A549 (cell line): ENCODE measurements at regions not wholly inside any gene's neighbourhood (a gene's known extent, or its start where the extent isn't known, plus 50 kb on each side); places are given as distances from the start of the nearest gene placed in this dataset.

Source experiments
- ATAC-seq, 2 experiments: fragments of 200-7000 bp in 1 of 2; fragments of >200 bp in 1 of 2; cut with Nextera tagmentation in 1 of 2; cut with Tn5 transposase in 1 of 2; 3 replicates each; pipeline versions ENCODE4 v1.8.0 to v1.9.1; 2018 to 2020; ENCODE audit warnings: mild to moderate bottlenecking in 1 of 2, moderate library complexity in 1 of 2
- CTCF ChIA-PET: fragments of 300-600 bp; sonication (Branson Sonifier 250); formaldehyde crosslinking; extraction: SDS; loops from one replicate; lab custom pipeline; 2021; ENCODE audit warnings: antibody characterized with exemption, inconsistent platforms; lab: Yijun Ruan, JAX
- POLR2A ChIA-PET: fragments of 350-600 bp; formaldehyde crosslinking; extraction: SDS; loops from one replicate; lab custom pipeline; 2021; ENCODE audit warnings: antibody characterized with exemption, inconsistent platforms; lab: Yijun Ruan, JAX
- DNase-seq, 2 experiments: peaks; one replicate each; pipeline versions ENCODE4 v3.0.0 to v3.0.0-alpha.2; 2011 to 2016; ENCODE audit warnings: low read depth in 1 of 2, low spot score in 1 of 2
- FAIRE-seq: peaks from 2 replicates; lab custom pipeline; 2011; peaks lifted over from hg19 to GRCh38; lab: Jason Lieb, UNC
- H3K27ac ChIP-seq, 2 experiments: fragments of >200 bp; sonication (Bioruptor Twin); formaldehyde crosslinking; 3 replicates each; pipeline ENCODE4 v1.5.1; 2016 to 2017
- H3K4me1 ChIP-seq: fragments of >200 bp; sonication (Bioruptor Twin); formaldehyde crosslinking; 3 replicates; pipeline ENCODE4 v1.6.1; 2016
- H3K4me2 ChIP-seq: fragments of >200 bp; sonication (Bioruptor Twin); formaldehyde crosslinking; 3 replicates; pipeline ENCODE4 v1.6.1; 2016
- H3K4me3 ChIP-seq: fragments of >200 bp; sonication (Bioruptor Twin); formaldehyde crosslinking; 3 replicates; pipeline ENCODE4 v1.5.1; 2016
- H3K9me3 ChIP-seq: fragments of >200 bp; sonication (Bioruptor Twin); formaldehyde crosslinking; 3 replicates; pipeline ENCODE4 v1.6.1; 2016
- ATOH8 ChIP-seq: fragments of 250-450 bp; sonication (Bioruptor Pico); IDR thresholded peaks from 2 replicates; pipeline ENCODE4 v1.5.0; 2020; ENCODE audit warnings: low read depth, mild to moderate bottlenecking, moderate library complexity
- CBX2 ChIP-seq: fragments of 200-600 bp; sonication (generic); IDR thresholded peaks from 2 replicates; pipeline ENCODE4 v1.6.1; 2016; ENCODE audit warnings: low read depth, mild to moderate bottlenecking, borderline replicate concordance
- CEBPB ChIP-seq, 2 experiments: fragments of >200 bp in 1 of 2; sonication (Bioruptor Twin) in 1 of 2; formaldehyde crosslinking in 1 of 2; IDR thresholded peaks; 2 replicates each; pipeline ENCODE4 v1.6.1; 2012 to 2016
- EHMT2 ChIP-seq: fragments of 200-600 bp; sonication (generic); IDR thresholded peaks from 2 replicates; pipeline ENCODE4 v1.6.1; 2016; ENCODE audit warnings: antibody characterized with exemption, low read depth, mild to moderate bottlenecking, moderate library complexity
- HEYL ChIP-seq: fragments of 250-450 bp; sonication (Bioruptor Pico); IDR thresholded peaks from 2 replicates; pipeline ENCODE4 v1.8.0; 2021; ENCODE audit warnings: mild to moderate bottlenecking, moderate library complexity
- HOXA7 ChIP-seq: fragments of 250-450 bp; sonication (Bioruptor Pico); IDR thresholded peaks from 2 replicates; pipeline ENCODE4 v1.5.0; 2020; ENCODE audit warnings: mild to moderate bottlenecking, moderate library complexity
- HOXB5 ChIP-seq: fragments of 250-450 bp; sonication (Bioruptor Pico); IDR thresholded peaks from 2 replicates; pipeline ENCODE4 v1.5.0; 2020; ENCODE audit warnings: mild to moderate bottlenecking, moderate library complexity
- JUN ChIP-seq, 2 experiments: fragments of >200 bp; sonication (Bioruptor Twin); formaldehyde crosslinking; IDR thresholded peaks; 2 replicates in 1 of 2; 3 replicates in 1 of 2; pipeline ENCODE4 v1.6.1; 2016 to 2017
- KDM1A ChIP-seq: fragments of 200-600 bp; sonication (generic); IDR thresholded peaks from 2 replicates; pipeline ENCODE4 v1.6.1; 2016; ENCODE audit warnings: low read depth, mild to moderate bottlenecking
- KDM5A ChIP-seq: fragments of 200-600 bp; sonication (generic); IDR thresholded peaks from 2 replicates; pipeline ENCODE4 v1.6.1; 2016; ENCODE audit warnings: antibody characterized with exemption, mild to moderate bottlenecking
- MAX ChIP-seq: IDR thresholded peaks from 2 replicates; pipeline ENCODE4 v1.6.1; 2012
- MYC ChIP-seq: IDR thresholded peaks from 2 replicates; pipeline ENCODE4 v1.6.1; 2012; ENCODE audit warnings: mild to moderate bottlenecking, inconsistent platforms, low read length, improper control_type of control experiment, borderline replicate concordance
- PHF8 ChIP-seq: fragments of 200-600 bp; sonication (generic); IDR thresholded peaks from 2 replicates; pipeline ENCODE4 v1.6.1; 2016; ENCODE audit warnings: low read depth, mild to moderate bottlenecking, antibody characterized with exemption, moderate library complexity, borderline replicate concordance
- POLR2A ChIP-seq: IDR thresholded peaks from 2 replicates; pipeline ENCODE4 v1.6.1; 2012; ENCODE audit warnings: mild to moderate bottlenecking, low read length
- POLR2AphosphoS2 ChIP-seq: conservative IDR thresholded peaks from 2 replicates; pipeline ENCODE4 v1.6.1; 2012; ENCODE audit warnings: low read length, improper control_type of control experiment, inconsistent platforms
- RAD21 ChIP-seq, 2 experiments: fragments of >200 bp in 1 of 2; sonication (Bioruptor Twin) in 1 of 2; formaldehyde crosslinking in 1 of 2; IDR thresholded peaks in 1 of 2; conservative IDR thresholded peaks in 1 of 2; 2 replicates in 1 of 2; 3 replicates in 1 of 2; pipeline ENCODE4 v1.6.1; 2012 to 2018; ENCODE audit warnings: inconsistent platforms in 1 of 2
- RARB ChIP-seq: fragments of 250-450 bp; sonication (Bioruptor Pico); IDR thresholded peaks from 2 replicates; pipeline ENCODE4 v1.8.0; 2021; ENCODE audit warnings: mild to moderate bottlenecking, moderate library complexity
- SMC3 ChIP-seq: fragments of >200 bp; sonication (Bioruptor Twin); formaldehyde crosslinking; IDR thresholded peaks from 3 replicates; pipeline ENCODE4 v1.6.1; 2018; ENCODE audit warnings: inconsistent platforms
- TFCP2L1 ChIP-seq: fragments of 250-450 bp; sonication (Bioruptor Pico); IDR thresholded peaks from 2 replicates; pipeline ENCODE4 v1.5.0; 2021; ENCODE audit warnings: mild to moderate bottlenecking
- TP53 ChIP-seq: fragments of 250-450 bp; sonication (Bioruptor Pico); IDR thresholded peaks from 2 replicates; pipeline ENCODE4 v1.5.0; 2021; ENCODE audit warnings: mild to moderate bottlenecking, moderate library complexity
- ZFP36 ChIP-seq: fragments of 450-650 bp; IDR thresholded peaks from 2 replicates; pipeline ENCODE4 v1.6.1; 2014; ENCODE audit warnings: borderline replicate concordance; ENCODE audit not compliant: partially characterized antibody
- WGBS: methylation state at CpG from one replicate; pipeline ENCODE4 v1.1.6; 2017; ENCODE audit errors: missing lambda C conversion rate; 5-methylcytosine and 5-hydroxymethylcytosine counted together
- TF ChIP-seq, protein P1 (sequence below): fragments of 450-650 bp; IDR thresholded peaks from 2 replicates; pipeline ENCODE4 v1.6.1; 2014; ENCODE audit warnings: antibody characterized with exemption
- TF ChIP-seq, protein P2 (sequence below): fragments of >200 bp; sonication (Bioruptor Twin); formaldehyde crosslinking; IDR thresholded peaks from 2 replicates; pipeline ENCODE4 v1.6.1; 2016
- TF ChIP-seq, protein P3 (sequence below): IDR thresholded peaks from 2 replicates; pipeline ENCODE4 v1.6.1; 2012
- TF ChIP-seq, protein P4 (sequence below): fragments of >200 bp; sonication (Bioruptor Twin); formaldehyde crosslinking; IDR thresholded peaks from 3 replicates; pipeline ENCODE4 v1.6.1; 2016

GRCh38 chr6:144862769-144863168 lies 577.6 kb downstream of the UTRN start:
- Histone ChIP-seq H3K9me3 (peaks cover 4% of the 10 kb centered on the region; the same call in 1 of the 3 replicates), H3K4me2 (no peak overlapping the region), H3K4me1 (no peaks in the 10 kb centered on the region), H3K4me3 (no peak overlapping the region), H3K27ac (no peak overlapping the region)
- ChIA-PET CTCF (no interaction called here), POLR2A (no interaction called here)
- TF ChIP-seq, protein P1, sequence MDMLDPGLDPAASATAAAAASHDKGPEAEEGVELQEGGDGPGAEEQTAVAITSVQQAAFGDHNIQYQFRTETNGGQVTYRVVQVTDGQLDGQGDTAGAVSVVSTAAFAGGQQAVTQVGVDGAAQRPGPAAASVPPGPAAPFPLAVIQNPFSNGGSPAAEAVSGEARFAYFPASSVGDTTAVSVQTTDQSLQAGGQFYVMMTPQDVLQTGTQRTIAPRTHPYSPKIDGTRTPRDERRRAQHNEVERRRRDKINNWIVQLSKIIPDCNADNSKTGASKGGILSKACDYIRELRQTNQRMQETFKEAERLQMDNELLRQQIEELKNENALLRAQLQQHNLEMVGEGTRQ = no peak
- no peak for TF ChIP-seq KDM5A
- no peak for TF ChIP-seq RARB
- no peak for TF ChIP-seq CBX2
- TF ChIP-seq, protein P2, sequence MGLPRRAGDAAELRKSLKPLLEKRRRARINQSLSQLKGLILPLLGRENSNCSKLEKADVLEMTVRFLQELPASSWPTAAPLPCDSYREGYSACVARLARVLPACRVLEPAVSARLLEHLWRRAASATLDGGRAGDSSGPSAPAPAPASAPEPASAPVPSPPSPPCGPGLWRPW = no peak
- TF ChIP-seq RAD21 (conservative IDR thresholded peaks at IDR 0.05 in 1 of 2, IDR thresholded peaks at IDR 0.05 in 1 of 2) = no peak
- TF ChIP-seq CEBPB (IDR thresholded peaks at IDR 0.05) = no peak
- no peak for TF ChIP-seq POLR2AphosphoS2
- no peak for TF ChIP-seq JUN (IDR thresholded peaks at IDR 0.05)
- no peak for TF ChIP-seq MAX
- TF ChIP-seq ZFP36 = no peak
- no peak for TF ChIP-seq SMC3
- no peak for TF ChIP-seq TFCP2L1 (CRISPR knock-in tag)
- no peak for TF ChIP-seq HEYL (CRISPR knock-in tag)
- no peak for TF ChIP-seq MYC
- no peak for TF ChIP-seq TP53
- TF ChIP-seq, protein P3, sequence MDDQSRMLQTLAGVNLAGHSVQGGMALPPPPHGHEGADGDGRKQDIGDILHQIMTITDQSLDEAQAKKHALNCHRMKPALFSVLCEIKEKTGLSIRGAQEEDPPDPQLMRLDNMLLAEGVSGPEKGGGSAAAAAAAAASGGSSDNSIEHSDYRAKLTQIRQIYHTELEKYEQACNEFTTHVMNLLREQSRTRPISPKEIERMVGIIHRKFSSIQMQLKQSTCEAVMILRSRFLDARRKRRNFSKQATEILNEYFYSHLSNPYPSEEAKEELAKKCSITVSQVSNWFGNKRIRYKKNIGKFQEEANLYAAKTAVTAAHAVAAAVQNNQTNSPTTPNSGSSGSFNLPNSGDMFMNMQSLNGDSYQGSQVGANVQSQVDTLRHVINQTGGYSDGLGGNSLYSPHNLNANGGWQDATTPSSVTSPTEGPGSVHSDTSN = no peak
- TF ChIP-seq, protein P4, sequence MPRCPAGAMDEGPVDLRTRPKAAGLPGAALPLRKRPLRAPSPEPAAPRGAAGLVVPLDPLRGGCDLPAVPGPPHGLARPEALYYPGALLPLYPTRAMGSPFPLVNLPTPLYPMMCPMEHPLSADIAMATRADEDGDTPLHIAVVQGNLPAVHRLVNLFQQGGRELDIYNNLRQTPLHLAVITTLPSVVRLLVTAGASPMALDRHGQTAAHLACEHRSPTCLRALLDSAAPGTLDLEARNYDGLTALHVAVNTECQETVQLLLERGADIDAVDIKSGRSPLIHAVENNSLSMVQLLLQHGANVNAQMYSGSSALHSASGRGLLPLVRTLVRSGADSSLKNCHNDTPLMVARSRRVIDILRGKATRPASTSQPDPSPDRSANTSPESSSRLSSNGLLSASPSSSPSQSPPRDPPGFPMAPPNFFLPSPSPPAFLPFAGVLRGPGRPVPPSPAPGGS = no peak
- TF ChIP-seq POLR2A = no peak
- TF ChIP-seq PHF8 = no peak
- ATAC-seq = no peak
- no peak for FAIRE-seq
- DNase-seq = no peak
- WGBS = 34% methylated on average over 2 of the region's 2 CpGs

DNA sequence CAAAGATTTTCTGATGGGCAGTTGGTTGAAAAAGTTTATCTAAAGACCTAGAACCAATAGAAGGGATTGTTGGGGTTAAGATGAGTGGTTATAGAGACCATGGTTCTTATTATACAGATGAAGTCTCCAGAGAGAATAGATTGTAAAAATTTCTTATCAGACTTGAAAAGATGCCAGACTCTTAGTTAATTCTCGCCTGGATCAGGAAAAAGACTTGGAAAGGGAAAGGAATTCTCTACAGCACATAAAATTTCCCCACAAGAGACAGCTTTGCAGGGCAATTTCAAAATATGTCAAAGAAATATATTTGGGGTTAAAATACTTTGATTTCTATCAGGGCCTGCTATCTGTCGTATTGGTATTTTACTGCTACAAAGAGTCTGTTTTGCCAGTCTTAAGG lies 582.6 kb downstream of the UTRN start:
- POLR2A ChIA-PET = no interaction called here
- Histone ChIP-seq H3K27ac (no peak overlapping the region), H3K4me2 (no peak overlapping the region), H3K4me1 (no peaks in the 10 kb centered on the region), H3K9me3 (peaks cover 4% of the 10 kb centered on the region; the same call in 1 of the 3 replicates), H3K4me3 (no peak overlapping the region)
- TF ChIP-seq ATOH8 (CRISPR knock-in tag) (no peak), KDM1A (no peak), SMC3 (no peak), HOXB5 (no peak), EHMT2 (no peak), HOXA7 (CRISPR knock-in tag) (no peak)
- 78% methylated on average over 2 of the region's 2 CpGs for WGBS
- DNase-seq (no peak), ATAC-seq (no peak), FAIRE-seq (no peak)
- CTCF ChIA-PET = no interaction called here
